Aorta (tissue), 5 donors: ENCODE measurements at regions not wholly inside any gene's neighbourhood (a gene's known extent, or its start where the extent isn't known, plus 50 kb on each side); places are given as distances from the start of the nearest gene placed in this dataset.

ENCODE experiments used
- ATAC-seq: fragments of 200-7000 bp; cut with Tn5 transposase; one replicate; pipeline ENCODE4 v1.9.1; 2022; ENCODE audit warnings: moderate library complexity; ENCODE audit not compliant: low FRiP score
- DNase-seq, 2 donors: peaks; one replicate each; pipeline ENCODE4 v3.0.0-alpha.2; 2020
- H3K27ac ChIP-seq, 2 donors: one replicate each; pipeline ENCODE4 v1.5.1; 2013; ENCODE audit warnings: low read length in 2 of 2, mild to moderate bottlenecking in 2 of 2, moderate library complexity in 2 of 2, control low read depth in 1 of 2, inconsistent platforms in 1 of 2, low read depth in 1 of 2
- H3K27me3 ChIP-seq, 2 donors: one replicate each; pipeline ENCODE4 v1.6.1; 2013; ENCODE audit warnings: control low read depth in 1 of 2, low read length in 1 of 2, mild to moderate bottlenecking in 1 of 2, moderate library complexity in 1 of 2; ENCODE audit not compliant: insufficient read depth in 2 of 2, control insufficient read depth in 1 of 2
- H3K36me3 ChIP-seq, 2 donors: one replicate each; pipeline ENCODE4 v1.6.1; 2013; ENCODE audit warnings: control low read depth in 1 of 2, low read length in 1 of 2, mild to moderate bottlenecking in 1 of 2; ENCODE audit not compliant: insufficient read depth in 2 of 2, control insufficient read depth in 1 of 2
- H3K4me1 ChIP-seq, 2 donors: one replicate each; pipeline ENCODE4 v1.6.1; 2013; ENCODE audit warnings: low read length in 2 of 2, control low read depth in 1 of 2, mild to moderate bottlenecking in 1 of 2, moderate library complexity in 1 of 2; ENCODE audit not compliant: insufficient read depth in 2 of 2, control insufficient read depth in 1 of 2
- H3K4me3 ChIP-seq, 2 donors: one replicate each; pipeline ENCODE4 v1.5.1; 2013; ENCODE audit warnings: low read length in 2 of 2, control low read depth in 1 of 2, mild to moderate bottlenecking in 1 of 2
- H3K9me3 ChIP-seq: one replicate; pipeline ENCODE4 v1.6.1; 2013; ENCODE audit warnings: mild to moderate bottlenecking, low read length; ENCODE audit not compliant: control insufficient read depth
- WGBS, 2 donors: extraction: QIAGEN DNeasy Blood & Tissue Kit; methylation state at CpG; one replicate each; pipeline ENCODE4 v1.1.7; 2013; 5-methylcytosine and 5-hydroxymethylcytosine counted together
- intact Hi-C, 2 donors: fragments of 100-400 bp; cut with DNase I; formaldehyde crosslinking; loops; one replicate each; pipeline versions ENCODE4 v1.14.2 to v1.15.0; 2022
- donor health status: healthy with polysubstance abuse.
- donor health status: Bipolar disorder and iron deficiency.
- donor health status: DM: no; HTN: no; CAD: no.
- donor health status: DM: no; HTN: no; CAD: no.
- donor health status: DM: yes; HTN: yes; CAD: no.

DNA sequence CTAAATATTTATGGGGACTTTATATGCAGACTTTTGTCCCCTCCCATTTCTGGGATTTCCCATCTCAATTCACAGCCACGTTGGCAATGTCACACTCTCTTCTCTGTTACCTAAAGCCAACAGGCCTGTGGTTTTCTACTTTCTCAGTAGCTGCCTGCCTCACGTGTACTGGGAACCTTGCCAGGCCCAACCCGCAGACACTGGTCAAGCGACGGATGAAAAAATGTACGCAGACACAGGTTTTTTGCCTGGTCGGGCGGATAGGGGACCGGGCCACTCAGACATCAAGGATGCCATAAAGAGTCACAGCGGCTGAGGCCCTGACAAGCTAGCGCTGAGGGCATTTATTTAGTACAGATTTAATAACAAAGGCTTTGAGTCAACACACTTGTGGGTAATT lies 204.4 kb upstream of the DPP6 start:
- intact Hi-C loops = no loop called here
- 80% methylated on average over 11 of the region's 11 CpGs for WGBS, 2 donors
- ATAC-seq = no peak

DNA sequence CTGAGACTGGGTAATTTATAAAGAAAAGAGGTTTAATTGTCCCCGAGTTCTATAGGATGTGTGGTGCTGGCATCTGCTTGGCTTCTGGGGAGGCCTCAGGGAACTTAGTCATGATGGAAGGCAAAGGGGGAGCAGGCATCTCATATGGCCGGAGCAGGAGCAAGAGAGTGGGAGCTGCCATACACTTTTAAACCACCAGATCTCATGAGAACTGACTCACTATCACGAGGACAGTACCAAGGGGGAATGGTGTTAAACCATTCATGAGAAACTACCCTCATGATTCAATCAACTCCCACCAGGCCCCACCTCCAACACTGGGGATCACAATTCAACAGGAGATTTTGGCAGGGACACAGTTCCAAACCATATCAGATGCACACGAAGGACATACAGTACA lies 199.9 kb upstream of the DPP6 start:
- Histone ChIP-seq H3K9me3 (peaks cover 6% of the 10 kb centered on the region), H3K27me3 (no peaks in the 10 kb centered on the region), H3K4me3 (no peak overlapping the region), H3K27ac (no peak overlapping the region), H3K4me1 (no peaks in the 10 kb centered on the region), H3K36me3 (no peaks in the 10 kb centered on the region)
- DNase-seq (no peak), ATAC-seq (no peak)
- 73 to 75% methylated on average over 4 of the region's 4 CpGs for WGBS, 2 donors
- intact Hi-C loops = no loop called here

More for the DNA sequence above, 204.4 kb upstream of the DPP6 start:
- Histone ChIP-seq H3K27me3 (no peaks in the 10 kb centered on the region), H3K4me1 (no peaks in the 10 kb centered on the region), H3K36me3 (no peaks in the 10 kb centered on the region), H3K4me3 (no peak overlapping the region), H3K27ac (no peak overlapping the region), H3K9me3 (peaks cover 3% of the 10 kb centered on the region)
- DNase-seq = no peak

DNA sequence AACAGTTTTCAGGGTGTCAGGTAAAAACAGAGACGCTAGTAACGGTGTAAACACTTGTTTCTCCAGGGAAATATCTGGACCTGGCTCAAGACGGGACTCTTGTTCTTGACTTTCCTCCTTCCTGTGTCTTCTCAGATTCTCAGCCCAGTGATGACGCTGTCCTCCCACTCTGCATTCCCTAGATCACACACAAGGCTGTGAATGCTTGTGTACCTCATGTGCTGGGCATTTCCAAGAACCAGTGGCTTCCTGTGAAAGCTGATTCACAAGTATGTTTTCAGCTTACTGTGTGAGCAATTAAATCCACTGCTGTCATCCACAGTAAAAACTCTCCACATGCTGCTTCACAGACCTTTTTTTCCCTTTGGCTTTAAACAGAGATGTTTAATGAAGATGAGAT lies 193.8 kb upstream of the DPP6 start:
- no peak for DNase-seq
- intact Hi-C loops = no loop called here
- no peak for ATAC-seq
- Histone ChIP-seq H3K9me3 (peaks cover 3% of the 10 kb centered on the region), H3K36me3 (no peaks in the 10 kb centered on the region), H3K27me3 (no peaks in the 10 kb centered on the region), H3K27ac (no peak overlapping the region), H3K4me3 (no peak overlapping the region), H3K4me1 (no peaks in the 10 kb centered on the region)
- WGBS, 2 donors = 51 to 59% methylated on average over 4 of the region's 4 CpGs

DNA sequence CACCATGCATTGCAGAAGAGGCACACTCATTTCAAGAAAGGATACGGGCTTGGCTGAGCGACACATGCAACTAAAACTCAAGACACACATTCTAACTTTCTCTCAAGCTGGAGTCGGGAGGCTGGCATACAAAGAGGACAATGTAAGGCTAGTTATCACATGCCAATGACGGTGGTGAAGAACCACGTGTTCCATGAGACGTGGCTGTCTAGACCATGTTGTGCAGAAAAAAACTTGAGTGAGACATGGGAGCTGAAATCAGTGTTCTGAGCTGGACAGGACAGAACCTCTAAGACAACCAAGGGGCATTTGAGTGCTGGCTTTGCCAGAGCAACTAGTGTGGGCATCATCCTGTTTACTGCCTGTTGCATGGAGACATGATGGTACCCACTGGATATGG lies 193.0 kb upstream of the DPP6 start:
- no peak for ATAC-seq
- Histone ChIP-seq H3K27me3 (no peaks in the 10 kb centered on the region), H3K36me3 (no peaks in the 10 kb centered on the region), H3K4me1 (no peaks in the 10 kb centered on the region), H3K27ac (no peak overlapping the region), H3K9me3 (peaks cover 1% of the 10 kb centered on the region), H3K4me3 (no peak overlapping the region)
- no peak for DNase-seq
- WGBS, 2 donors = 89% methylated on average over 6 of the region's 6 CpGs
- intact Hi-C loops = no loop called here

DNA sequence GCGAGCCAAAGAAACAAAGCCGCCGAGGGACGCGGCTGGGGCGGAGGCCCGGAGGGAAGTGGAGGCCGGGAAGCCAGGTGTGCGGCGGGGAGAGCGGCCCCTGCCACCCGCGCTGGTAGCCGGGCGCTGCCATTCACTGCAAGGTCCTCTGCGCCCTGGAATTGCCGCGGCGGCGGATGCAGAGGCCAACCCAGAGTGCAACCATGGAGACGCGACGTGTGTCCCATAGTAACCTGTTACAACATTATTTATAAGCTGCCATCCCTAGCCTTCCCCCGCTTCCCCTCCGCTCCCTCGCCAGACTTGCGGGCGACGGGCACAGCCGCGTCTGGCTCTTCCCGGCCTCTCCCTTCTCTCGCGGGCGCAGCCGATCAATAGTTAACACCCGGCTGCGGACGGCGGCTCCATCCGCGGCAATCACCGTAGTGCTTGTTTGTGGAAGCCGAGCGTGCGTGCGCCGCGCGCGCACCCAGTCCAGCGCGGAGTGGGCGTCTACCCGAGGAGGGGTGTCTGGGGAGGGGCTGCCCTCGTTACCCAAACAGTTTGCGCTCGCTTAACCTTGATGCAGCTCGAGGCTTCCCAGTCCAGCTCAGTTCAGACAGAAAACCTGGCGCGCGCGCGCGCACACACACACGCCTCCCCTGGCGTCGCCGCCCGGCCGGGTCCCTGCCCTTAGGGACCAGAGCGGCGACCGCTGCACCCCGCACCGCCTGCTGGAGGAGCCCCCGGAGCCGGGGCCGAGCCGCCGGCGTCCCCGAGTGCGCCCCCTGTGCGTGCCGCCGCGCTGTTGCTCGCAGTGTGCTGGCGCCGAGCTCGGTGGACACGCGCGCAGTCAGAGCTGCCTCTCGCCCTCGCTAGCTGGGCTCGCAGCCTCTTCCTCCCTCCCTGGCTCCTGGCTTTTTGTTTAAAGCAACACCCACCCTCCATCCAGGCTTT lies 165.4 kb upstream of the DPP6 start:
- Histone ChIP-seq H3K27me3 (no peaks in the 10 kb centered on the region), H3K27ac (no peak overlapping the region), H3K4me1 (no peaks in the 10 kb centered on the region), H3K9me3 (no peaks in the 10 kb centered on the region), H3K36me3 (no peaks in the 10 kb centered on the region), H3K4me3 (no peak overlapping the region)
- DNase-seq (peak in 1 of 2 donors; percentile 72), ATAC-seq (no peak)
- intact Hi-C loops = no loop called here
- WGBS, 2 donors = 1% methylated on average over 87 to 98 of the region's 98 CpGs

DNA sequence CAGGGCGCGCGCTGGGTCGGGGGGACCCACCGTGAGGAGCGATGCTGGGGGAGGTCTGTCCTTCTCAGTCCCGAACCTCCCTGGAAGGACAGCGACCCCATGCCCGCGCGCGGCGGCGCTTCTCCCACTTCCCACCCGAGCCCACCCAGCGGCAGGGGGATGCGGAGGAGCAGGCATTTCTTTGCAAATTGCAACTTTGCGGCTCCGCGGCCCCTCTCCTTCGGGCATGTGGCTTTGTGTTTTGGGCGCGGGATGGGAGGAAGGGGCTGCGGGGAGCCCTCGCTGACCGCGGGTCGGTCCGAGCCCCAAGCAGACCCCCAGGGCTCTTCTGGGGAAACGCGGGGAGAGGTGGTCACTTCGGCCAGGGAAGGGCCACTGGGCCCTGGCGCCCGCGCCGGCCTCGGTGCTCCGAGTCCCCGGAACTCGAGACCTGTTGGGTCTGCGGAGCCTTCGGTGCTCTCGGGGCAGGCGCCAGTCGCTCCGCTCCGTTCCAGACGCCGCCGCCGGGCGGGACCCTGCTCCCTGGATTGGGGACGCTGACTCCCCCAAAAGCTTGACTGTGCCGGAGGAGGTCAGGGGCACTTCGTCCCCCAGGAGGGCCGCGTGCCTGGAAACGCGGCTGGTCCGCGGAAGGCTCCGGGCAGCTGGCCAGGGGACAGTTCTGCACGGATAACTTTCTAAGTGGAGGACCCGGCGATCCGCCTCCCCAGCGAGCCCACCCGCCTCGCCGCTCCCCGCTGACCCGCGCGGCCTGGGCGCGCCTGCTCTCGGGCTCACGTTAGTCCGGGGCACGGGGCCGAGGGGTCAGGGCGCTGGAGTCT lies 164.2 kb upstream of the DPP6 start:
- no peak overlapping the region for H3K4me3 ChIP-seq
- H3K4me1 ChIP-seq = no peaks in the 10 kb centered on the region
- ATAC-seq (no peak), DNase-seq (peak in 1 of 2 donors; percentile 74)
- H3K27me3 ChIP-seq = no peaks in the 10 kb centered on the region
- 1 to 2% methylated on average over 68 to 82 of the region's 82 CpGs for WGBS, 2 donors
- no peak overlapping the region for H3K27ac ChIP-seq
- H3K9me3 ChIP-seq = no peaks in the 10 kb centered on the region
- no peaks in the 10 kb centered on the region for H3K36me3 ChIP-seq
- intact Hi-C loops = no loop called here

DNA sequence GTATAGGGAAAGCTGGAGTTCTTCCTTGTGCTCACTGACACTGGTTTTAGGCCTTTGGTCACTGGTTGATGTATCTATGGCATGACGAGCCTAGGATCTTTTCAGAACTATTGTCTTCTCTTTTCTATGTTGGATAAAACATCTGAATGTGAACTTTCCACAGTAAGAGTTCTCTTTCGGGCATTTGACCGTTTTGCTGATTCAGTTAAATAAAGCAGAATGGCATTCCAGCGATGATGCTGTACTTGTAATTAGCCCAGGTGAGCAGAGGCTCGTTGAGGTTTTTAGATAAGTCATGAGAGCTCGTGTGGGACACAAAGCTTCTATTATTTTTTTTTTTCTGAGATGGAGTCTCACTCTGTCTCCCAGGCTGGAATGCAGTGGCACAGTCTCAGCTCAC lies 160.2 kb upstream of the DPP6 start:
- DNase-seq = no peak
- H3K27ac ChIP-seq = no peak overlapping the region
- no peak overlapping the region for H3K4me3 ChIP-seq
- intact Hi-C loops = no loop called here
- H3K4me1 ChIP-seq = no peaks in the 10 kb centered on the region
- no peaks in the 10 kb centered on the region for H3K36me3 ChIP-seq
- no peaks in the 10 kb centered on the region for H3K9me3 ChIP-seq
- H3K27me3 ChIP-seq = no peaks in the 10 kb centered on the region
- no peak for ATAC-seq
- WGBS, 2 donors = 81 to 83% methylated on average over 6 of the region's 6 CpGs

DNA sequence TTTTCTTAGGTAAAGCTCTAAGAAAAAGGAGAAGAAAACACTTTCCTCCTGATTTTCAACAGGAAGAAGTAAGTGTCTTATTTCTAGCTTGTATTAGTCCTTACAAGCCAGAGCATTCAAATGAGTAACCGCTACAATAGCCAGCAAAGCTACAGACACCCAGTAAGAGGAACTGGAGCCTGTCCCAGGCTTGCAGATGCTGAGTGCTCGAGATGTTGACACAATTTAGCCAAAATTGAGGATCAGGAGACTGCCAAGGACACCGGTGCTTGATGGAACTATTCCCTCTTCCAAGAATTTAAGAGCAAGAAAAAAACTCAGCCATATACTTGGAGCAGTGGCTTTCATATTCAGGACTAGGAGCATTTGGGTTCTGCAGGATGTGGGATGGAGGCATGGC lies 149.3 kb upstream of the DPP6 start:
- Histone ChIP-seq H3K4me3 (no peak overlapping the region), H3K27ac (no peak overlapping the region), H3K9me3 (peaks cover 3% of the 10 kb centered on the region), H3K36me3 (no peaks in the 10 kb centered on the region), H3K4me1 (no peaks in the 10 kb centered on the region), H3K27me3 (no peaks in the 10 kb centered on the region)
- WGBS, 2 donors = 64 to 68% methylated on average over 3 of the region's 3 CpGs
- ATAC-seq (no peak), DNase-seq (no peak)
- intact Hi-C loops = no loop called here
